Panc1 (cell line): ENCODE measurements at regions not wholly inside any gene's neighbourhood (a gene's known extent, or its start where the extent isn't known, plus 50 kb on each side); places are given as distances from the start of the nearest gene placed in this dataset.

Experiments used
- ATAC-seq: fragments of 200-7000 bp; cut with Tn5 transposase; 2 replicates; pipeline ENCODE4 v1.9.1; 2020; ENCODE audit warnings: mild to moderate bottlenecking, moderate library complexity
- BruUV-seq: library from RNA; stranded (reverse); fragments of 400-500 nt; replicated peaks from 2 replicates; lab custom pipeline; 2021; lab: Mats Ljungman, UMichigan
- CTCF ChIA-PET: fragments of 300-600 bp; sonication (Branson Sonifier 250); formaldehyde crosslinking; loops from one replicate; lab custom pipeline; 2022; ENCODE audit warnings: antibody characterized with exemption; lab: Charles Lee
- POLR2A ChIA-PET: fragments of 300-600 bp; sonication (Branson Sonifier 250); formaldehyde crosslinking; loops from one replicate; lab custom pipeline; 2022; ENCODE audit warnings: antibody characterized with exemption; lab: Charles Lee
- DNase-seq: peaks from one replicate; pipeline ENCODE4 v3.0.0-alpha.2; 2010; ENCODE audit warnings: low read depth, low spot score
- H3K27ac ChIP-seq: 2 replicates; pipeline ENCODE4 v1.5.1; 2011; ENCODE audit warnings: mild to moderate bottlenecking, low read length, inconsistent platforms
- H3K27me3 ChIP-seq: fragments of 200-500 bp; sonication (Bioruptor generic); 2 replicates; pipeline ENCODE4 v1.6.0; 2014; ENCODE audit warnings: low read length, inconsistent platforms; ENCODE audit not compliant: control insufficient read depth, insufficient read depth
- H3K36me3 ChIP-seq: fragments of 200-500 bp; sonication (Bioruptor generic); 2 replicates; pipeline ENCODE4 v1.5.1; 2014; ENCODE audit warnings: inconsistent platforms, mild to moderate bottlenecking, low read length, moderate library complexity; ENCODE audit not compliant: control insufficient read depth, insufficient read depth
- H3K4me1 ChIP-seq: 2 replicates; pipeline ENCODE4 v1.5.1; 2011; ENCODE audit warnings: inconsistent platforms, mild to moderate bottlenecking, low read length, moderate library complexity; ENCODE audit not compliant: control insufficient read depth, insufficient read depth
- H3K4me3 ChIP-seq, 2 experiments: 2 replicates each; pipeline ENCODE4 v1.5.1; 2011 to 2012; ENCODE audit warnings: low read depth in 2 of 2, low read length in 2 of 2, mild to moderate bottlenecking in 2 of 2, inconsistent platforms in 1 of 2, moderate library complexity in 1 of 2
- H3K9me3 ChIP-seq: fragments of 200-500 bp; sonication (Bioruptor generic); 2 replicates; pipeline ENCODE4 v1.5.1; 2014; ENCODE audit warnings: low read depth, mild to moderate bottlenecking, inconsistent platforms, low read length, moderate library complexity; ENCODE audit not compliant: control insufficient read depth, insufficient read depth
- CTCF ChIP-seq: fragments of 450-650 bp; IDR thresholded peaks from 2 replicates; pipeline ENCODE4 v1.5.1; 2017; ENCODE audit warnings: mild to moderate bottlenecking
- POLR2AphosphoS5 ChIP-seq: IDR thresholded peaks from 2 replicates; pipeline ENCODE4 v1.6.1; 2012; ENCODE audit warnings: mild to moderate bottlenecking, low read depth, low read length, moderate library complexity
- SIN3A ChIP-seq: IDR thresholded peaks from 2 replicates; pipeline ENCODE4 v1.6.1; 2012; ENCODE audit warnings: low read depth, mild to moderate bottlenecking, low read length, moderate library complexity, borderline replicate concordance; ENCODE audit not compliant: insufficient read depth
- TCF7L2 ChIP-seq: IDR thresholded peaks from 2 replicates; pipeline ENCODE4 v1.6.1; 2011; ENCODE audit warnings: mild to moderate bottlenecking, low read depth, low read length, inconsistent platforms
- in situ Hi-C: cut with HindIII; loops from 2 replicates; pipeline ENCODE4 v1.10.0; 2016; ENCODE audit warnings: low sequenced_read_pairs, low pct_unique_long_range_greater_than_20kb
- intact Hi-C: fragments of 100-400 bp; cut with micrococcal nuclease; formaldehyde crosslinking; loops from one replicate; pipeline ENCODE4 v1.10.0; 2022; ENCODE audit not compliant: unreplicated experiment
- TF ChIP-seq, protein P1 (sequence below), 2 experiments: IDR thresholded peaks; 2 replicates each; pipeline ENCODE4 v1.6.1; 2011 to 2012; ENCODE audit warnings: low read depth in 2 of 2, control low read depth in 1 of 2, low read length in 1 of 2, mild to moderate bottlenecking in 1 of 2, moderate library complexity in 1 of 2; ENCODE audit not compliant: insufficient read depth in 1 of 2

DNA sequence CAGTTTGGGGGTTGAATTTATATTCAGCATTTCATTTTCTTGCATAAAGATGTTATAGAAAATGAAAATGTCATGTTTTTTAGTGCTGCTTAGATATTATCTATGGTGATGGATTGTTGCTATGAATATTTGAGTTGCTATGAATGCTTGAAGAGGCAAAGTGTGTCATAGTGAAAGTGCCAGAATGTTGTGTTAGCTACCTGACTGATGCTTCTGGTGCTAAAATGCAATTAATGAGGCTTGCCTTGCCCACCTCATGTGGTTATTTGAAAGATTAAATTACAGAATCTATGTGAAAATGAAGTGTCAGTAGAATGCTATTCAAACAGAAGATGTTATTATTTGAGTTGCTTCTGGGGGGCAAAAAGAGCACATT is 62.7 kb upstream of the MYCBP2 start:
- no peak overlapping the region for H3K4me3 ChIP-seq
- DNase-seq (no peak), ATAC-seq (no peak)
- no peaks in the 10 kb centered on the region for H3K4me1 ChIP-seq
- H3K27ac ChIP-seq: no peak overlapping the region
- no peaks in the 10 kb centered on the region for H3K27me3 ChIP-seq
- no peaks in the 10 kb centered on the region for H3K36me3 ChIP-seq
- TF ChIP-seq CTCF (no peak), SIN3A (no peak), POLR2AphosphoS5 (no peak), TCF7L2 (no peak)
- TF ChIP-seq, protein P1, sequence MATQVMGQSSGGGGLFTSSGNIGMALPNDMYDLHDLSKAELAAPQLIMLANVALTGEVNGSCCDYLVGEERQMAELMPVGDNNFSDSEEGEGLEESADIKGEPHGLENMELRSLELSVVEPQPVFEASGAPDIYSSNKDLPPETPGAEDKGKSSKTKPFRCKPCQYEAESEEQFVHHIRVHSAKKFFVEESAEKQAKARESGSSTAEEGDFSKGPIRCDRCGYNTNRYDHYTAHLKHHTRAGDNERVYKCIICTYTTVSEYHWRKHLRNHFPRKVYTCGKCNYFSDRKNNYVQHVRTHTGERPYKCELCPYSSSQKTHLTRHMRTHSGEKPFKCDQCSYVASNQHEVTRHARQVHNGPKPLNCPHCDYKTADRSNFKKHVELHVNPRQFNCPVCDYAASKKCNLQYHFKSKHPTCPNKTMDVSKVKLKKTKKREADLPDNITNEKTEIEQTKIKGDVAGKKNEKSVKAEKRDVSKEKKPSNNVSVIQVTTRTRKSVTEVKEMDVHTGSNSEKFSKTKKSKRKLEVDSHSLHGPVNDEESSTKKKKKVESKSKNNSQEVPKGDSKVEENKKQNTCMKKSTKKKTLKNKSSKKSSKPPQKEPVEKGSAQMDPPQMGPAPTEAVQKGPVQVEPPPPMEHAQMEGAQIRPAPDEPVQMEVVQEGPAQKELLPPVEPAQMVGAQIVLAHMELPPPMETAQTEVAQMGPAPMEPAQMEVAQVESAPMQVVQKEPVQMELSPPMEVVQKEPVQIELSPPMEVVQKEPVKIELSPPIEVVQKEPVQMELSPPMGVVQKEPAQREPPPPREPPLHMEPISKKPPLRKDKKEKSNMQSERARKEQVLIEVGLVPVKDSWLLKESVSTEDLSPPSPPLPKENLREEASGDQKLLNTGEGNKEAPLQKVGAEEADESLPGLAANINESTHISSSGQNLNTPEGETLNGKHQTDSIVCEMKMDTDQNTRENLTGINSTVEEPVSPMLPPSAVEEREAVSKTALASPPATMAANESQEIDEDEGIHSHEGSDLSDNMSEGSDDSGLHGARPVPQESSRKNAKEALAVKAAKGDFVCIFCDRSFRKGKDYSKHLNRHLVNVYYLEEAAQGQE (IDR thresholded peaks at IDR 0.05; ENCODE audit: insufficient read depth in 1 of 2, low read depth in 2 of 2, low read length in 1 of 2): no peak
- in situ Hi-C loops: no loop called here
- no TSS peak for BruUV-seq
- CTCF ChIA-PET: no interaction called here
- no peaks in the 10 kb centered on the region for H3K9me3 ChIP-seq
- POLR2A ChIA-PET: no interaction called here
- intact Hi-C loops: no loop called here

- H3K4me1 ChIP-seq: no peaks in the 10 kb centered on the region
- no peaks in the 10 kb centered on the region for H3K27me3 ChIP-seq
- CTCF ChIA-PET: no interaction called here
- TF ChIP-seq POLR2AphosphoS5: no peak
- TF ChIP-seq SIN3A: no peak
- TF ChIP-seq TCF7L2: no peak
- TF ChIP-seq, protein P1 (IDR thresholded peaks at IDR 0.05; ENCODE audit: insufficient read depth in 1 of 2, low read depth in 2 of 2, low read length in 1 of 2): no peak
- TF ChIP-seq CTCF: no peak
- H3K9me3 ChIP-seq: no peaks in the 10 kb centered on the region
- in situ Hi-C loops (no loop called here), intact Hi-C loops (no loop called here)
- DNase-seq (no peak), ATAC-seq (no peak)
- H3K27ac ChIP-seq: no peak overlapping the region
- BruUV-seq: no TSS peak
- no peak overlapping the region for H3K4me3 ChIP-seq
- H3K36me3 ChIP-seq: no peaks in the 10 kb centered on the region
- POLR2A ChIA-PET: no interaction called here
These were observed 62.2 kb upstream of the MYCBP2 start for GRCh38 chr13:77388944-77389624.
